ENCODE measurements at regions not wholly inside any gene's neighbourhood (a gene's known extent, or its start where the extent isn't known, plus 50 kb on each side); places are given as distances from the start of the nearest gene placed in this dataset.

GRCh38 chr5:57608542-57608941, 125.9 kb upstream of the ACTBL2 start:
- FAIRE-seq = no peak
- Mint-ChIP-seq H3K27me3 (ENCODE audit: low read depth, unreplicated experiment) (peaks cover 10% of the 10 kb centered on the region), H3K36me3 (ENCODE audit: low read depth, unreplicated experiment) (no peaks in the 10 kb centered on the region), H3K4me3 (ENCODE audit: unreplicated experiment) (no peak overlapping the region), H3K27ac (ENCODE audit: unreplicated experiment) (no peak overlapping the region), H3K4me1 (ENCODE audit: low read depth, unreplicated experiment) (no peaks in the 10 kb centered on the region), H3K9me3 (ENCODE audit: unreplicated experiment) (peaks cover 2% of the 10 kb centered on the region)
- Histone ChIP-seq H3K9me3 (ENCODE audit: insufficient read depth, low read depth, low read length) (no peaks in the 10 kb centered on the region), H3K27ac (ENCODE audit: low read depth, low read length) (no peak overlapping the region), H3K79me2 (ENCODE audit: insufficient read depth, low read length) (no peaks in the 10 kb centered on the region), H2AFZ (ENCODE audit: low read depth, low read length) (no peak overlapping the region), H3K9ac (ENCODE audit: low read length) (no peak overlapping the region), H3K27me3 (ENCODE audit: insufficient read depth, low read length) (no peaks in the 10 kb centered on the region), H3K4me1 (ENCODE audit: insufficient read depth, low read length) (no peaks in the 10 kb centered on the region), H3K36me3 (ENCODE audit: insufficient read depth, low read length) (no peaks in the 10 kb centered on the region), H3K4me2 (ENCODE audit: low read length) (no peak overlapping the region), H3K4me3 (ENCODE audit: insufficient read depth, low read depth, low read length) (no peak overlapping the region), H4K20me1 (ENCODE audit: insufficient read depth, low read length) (no peaks in the 10 kb centered on the region)
- TF ChIP-seq EZH2 (IDR thresholded peaks at IDR 0.05; ENCODE audit: insufficient read depth, low read length) (no peak), CTCF (IDR thresholded peaks at IDR 0.05; ENCODE audit: insufficient read depth, low read depth, low read length) (no peak)
- DNase-seq (ENCODE audit: low read depth) = no peak

- H3K79me2 ChIP-seq (ENCODE audit: insufficient read depth, low read length) = no peaks in the 10 kb centered on the region
- no peak overlapping the region for H3K27ac ChIP-seq (ENCODE audit: low read depth, low read length)
- no peaks in the 10 kb centered on the region for H3K27me3 ChIP-seq (ENCODE audit: insufficient read depth, low read length)
- Mint-ChIP-seq H3K36me3 (ENCODE audit: low read depth, unreplicated experiment) (no peaks in the 10 kb centered on the region), H3K9me3 (ENCODE audit: unreplicated experiment) (peaks cover 4% of the 10 kb centered on the region), H3K27me3 (ENCODE audit: low read depth, unreplicated experiment) (peaks cover 14% of the 10 kb centered on the region), H3K4me1 (ENCODE audit: low read depth, unreplicated experiment) (peaks cover 10% of the 10 kb centered on the region), H3K27ac (ENCODE audit: unreplicated experiment) (no peak overlapping the region), H3K4me3 (ENCODE audit: unreplicated experiment) (no peak overlapping the region)
- no peak for FAIRE-seq
- H2AFZ ChIP-seq (ENCODE audit: low read depth, low read length) = no peak overlapping the region
- peaks cover 14% of the 10 kb centered on the region for H3K4me1 ChIP-seq (ENCODE audit: insufficient read depth, low read length)
- no peak for DNase-seq (ENCODE audit: low read depth)
- no peaks in the 10 kb centered on the region for H3K9me3 ChIP-seq (ENCODE audit: insufficient read depth, low read depth, low read length)
- H3K36me3 ChIP-seq (ENCODE audit: insufficient read depth, low read length) = no peaks in the 10 kb centered on the region
- H3K9ac ChIP-seq (ENCODE audit: low read length) = no peak overlapping the region
- no peak overlapping the region for H3K4me2 ChIP-seq (ENCODE audit: low read length)
- no peak for TF ChIP-seq CTCF (IDR thresholded peaks at IDR 0.05; ENCODE audit: insufficient read depth, low read depth, low read length)
- TF ChIP-seq EZH2 (IDR thresholded peaks at IDR 0.05; ENCODE audit: insufficient read depth, low read length) = no peak
- H4K20me1 ChIP-seq (ENCODE audit: insufficient read depth, low read length) = no peaks in the 10 kb centered on the region
- H3K4me3 ChIP-seq (ENCODE audit: insufficient read depth, low read depth, low read length) = no peak overlapping the region
These were observed 119.4 kb upstream of the ACTBL2 start for GRCh38 chr5:57601996-57602395.

- no peak for TF ChIP-seq EZH2 (IDR thresholded peaks at IDR 0.05; ENCODE audit: insufficient read depth, low read length)
- TF ChIP-seq CTCF (IDR thresholded peaks at IDR 0.05; ENCODE audit: insufficient read depth, low read depth, low read length) = no peak
- Mint-ChIP-seq H3K9me3 (ENCODE audit: unreplicated experiment) (peaks cover 4% of the 10 kb centered on the region), H3K27ac (ENCODE audit: unreplicated experiment) (no peak overlapping the region), H3K27me3 (ENCODE audit: low read depth, unreplicated experiment) (peaks cover 9% of the 10 kb centered on the region), H3K36me3 (ENCODE audit: low read depth, unreplicated experiment) (no peaks in the 10 kb centered on the region), H3K4me1 (ENCODE audit: low read depth, unreplicated experiment) (peaks cover 10% of the 10 kb centered on the region), H3K4me3 (ENCODE audit: unreplicated experiment) (no peak overlapping the region)
- Histone ChIP-seq H3K4me2 (ENCODE audit: low read length) (no peak overlapping the region), H3K4me3 (ENCODE audit: insufficient read depth, low read depth, low read length) (no peak overlapping the region), H3K27ac (ENCODE audit: low read depth, low read length) (no peak overlapping the region), H3K27me3 (ENCODE audit: insufficient read depth, low read length) (no peaks in the 10 kb centered on the region), H4K20me1 (ENCODE audit: insufficient read depth, low read length) (no peaks in the 10 kb centered on the region), H3K9me3 (ENCODE audit: insufficient read depth, low read depth, low read length) (no peaks in the 10 kb centered on the region), H3K36me3 (ENCODE audit: insufficient read depth, low read length) (no peaks in the 10 kb centered on the region), H3K9ac (ENCODE audit: low read length) (no peak overlapping the region), H3K4me1 (ENCODE audit: insufficient read depth, low read length) (peaks cover 14% of the 10 kb centered on the region), H3K79me2 (ENCODE audit: insufficient read depth, low read length) (no peaks in the 10 kb centered on the region), H2AFZ (ENCODE audit: low read depth, low read length) (no peak overlapping the region)
- DNase-seq (ENCODE audit: low read depth) (peak; percentile 53), FAIRE-seq (no peak)
These were observed 117.7 kb upstream of the ACTBL2 start for GRCh38 chr5:57600321-57600720.
